ENCODE measurements at regions not wholly inside any gene's neighbourhood (a gene's known extent, or its start where the extent isn't known, plus 50 kb on each side); places are given as distances from the start of the nearest gene placed in this dataset.

DNA sequence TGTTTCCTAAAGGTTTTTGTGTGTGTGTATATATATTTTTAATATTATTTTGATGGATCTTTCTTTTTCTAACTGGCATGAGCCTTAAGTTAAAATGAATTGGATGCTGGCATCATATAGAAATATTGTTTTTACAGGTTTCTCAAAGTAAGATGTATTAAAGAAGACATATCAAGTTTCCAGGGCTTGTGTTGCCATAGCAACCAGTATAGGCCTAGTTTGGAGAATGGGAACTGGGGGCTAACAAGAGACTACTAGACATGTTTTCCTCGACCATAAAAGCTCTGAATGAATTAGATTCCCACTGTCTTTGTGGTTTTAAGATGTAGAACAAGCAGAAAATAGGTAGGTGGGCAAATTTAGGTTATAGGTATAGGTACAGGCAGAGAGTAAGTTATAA is 771.4 kb downstream of the TUSC7 start:
- TF ChIP-seq CTCF (IDR thresholded peaks at IDR 0.05) (no peak), POLR2A (IDR thresholded peaks at IDR 0.05) (no peak)

Data from lower leg skin (tissue), 3 donors.